HG03139 (cell line): ENCODE measurements at regions not wholly inside any gene's neighbourhood (a gene's known extent, or its start where the extent isn't known, plus 50 kb on each side); places are given as distances from the start of the nearest gene placed in this dataset.
"Not testable (repeated sequence)": the region's sequence is repeated elsewhere in the genome, so short reads cannot be mapped to it uniquely, and the experiment has no call there.

Experiments used
- ATAC-seq: cut with Tn5 transposase; IDR thresholded peaks from one replicate; pipeline ENCODE4 v1.9.1; 2021; ENCODE audit not compliant: unreplicated experiment

GRCh38 chr13:50721672-50721992 lies 121.9 kb downstream of the DLEU7 start:
- ATAC-seq, result no peak

- no peak for ATAC-seq
Observed at GRCh38 chr13:50722440-50723125, 120.9 kb downstream of the DLEU7 start.

DNA sequence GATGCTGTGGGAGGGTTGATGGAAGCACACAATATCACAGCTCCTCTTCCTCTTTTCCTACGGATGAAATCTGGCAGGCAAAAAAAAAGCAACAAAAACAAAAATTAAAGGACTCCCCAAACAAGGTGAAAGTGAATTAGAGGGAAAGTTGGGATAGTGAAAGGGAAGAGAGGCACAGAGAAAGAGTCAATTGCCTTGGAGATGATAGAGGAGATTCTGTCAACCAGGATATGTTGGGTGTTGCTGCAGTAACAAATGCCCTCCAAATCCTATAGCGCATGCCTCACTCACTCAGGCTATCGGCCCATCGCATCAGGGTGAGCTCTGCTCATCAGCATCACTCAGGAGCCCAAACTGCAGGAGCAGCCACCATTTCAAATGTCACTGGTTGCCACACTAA lies 119.1 kb downstream of the DLEU7 start:
- ATAC-seq, result no peak

GRCh38 chr13:50724913-50725312 lies 118.6 kb downstream of the DLEU7 start:
- no peak for ATAC-seq

- ATAC-seq, result no peak
Observed at GRCh38 chr13:50726164-50726563, 117.3 kb downstream of the DLEU7 start.

GRCh38 chr13:50729177-50729576 lies 114.3 kb downstream of the DLEU7 start:
- ATAC-seq, result no peak

- ATAC-seq, result no peak
Observed at GRCh38 chr13:50730496-50731351, 112.8 kb downstream of the DLEU7 start.

DNA sequence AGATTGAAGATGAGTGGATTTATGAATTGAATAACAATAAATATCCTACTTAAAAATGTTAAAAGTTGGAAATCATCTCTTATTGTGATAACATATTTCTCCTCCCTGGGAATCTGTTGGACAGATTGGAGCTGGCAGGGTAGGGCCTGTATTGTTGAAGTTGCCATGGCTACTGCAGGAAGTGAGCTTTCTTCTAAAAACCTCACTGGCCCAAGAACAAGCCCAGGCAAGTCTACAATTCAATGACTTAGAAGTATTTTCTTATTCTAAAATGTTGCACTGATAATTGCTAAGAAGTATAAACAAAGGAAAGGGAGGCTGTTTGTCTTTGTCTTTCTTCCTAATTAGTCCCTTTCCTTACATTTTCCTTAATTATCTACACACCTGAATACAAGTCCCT lies 112.1 kb downstream of the DLEU7 start:
- no peak for ATAC-seq

DNA sequence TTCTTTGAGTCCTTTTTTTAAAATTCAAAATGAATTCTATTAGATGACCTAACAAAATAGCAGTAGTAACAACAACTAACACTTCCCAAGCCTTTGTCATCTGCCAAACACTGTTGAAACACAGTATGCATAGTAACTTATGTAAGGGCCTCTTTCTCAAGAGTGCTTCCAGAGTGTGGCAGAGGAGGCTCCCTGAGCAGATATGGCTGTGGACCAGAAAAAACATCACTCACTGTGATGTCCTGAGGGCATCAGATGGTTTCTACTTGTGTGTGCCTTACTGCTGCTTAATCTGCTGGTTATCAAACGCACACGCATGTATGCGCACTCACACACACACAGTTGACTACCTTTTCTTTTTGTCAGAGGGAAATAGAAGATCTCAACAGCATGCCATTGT lies 110.8 kb downstream of the DLEU7 start:
- ATAC-seq, result no peak

DNA sequence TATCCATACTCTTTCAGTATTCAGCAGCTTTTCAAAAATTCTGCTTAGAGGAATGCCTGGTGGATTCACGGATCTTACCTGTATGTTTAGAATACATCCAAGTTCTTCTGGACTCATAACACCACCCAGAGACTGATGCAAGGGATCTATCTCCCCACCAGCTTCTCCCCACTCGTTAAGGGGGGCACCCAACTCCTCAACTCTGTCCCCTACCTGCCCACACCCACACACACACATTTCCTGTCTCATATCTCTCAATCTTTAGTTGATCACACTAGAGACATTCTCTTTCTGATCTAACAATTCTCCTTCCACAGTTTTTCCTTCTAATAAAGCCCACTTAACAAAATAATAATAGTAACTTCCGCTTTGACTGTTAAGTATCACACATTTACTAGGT lies 110.1 kb downstream of the DLEU7 start:
- ATAC-seq, result no peak

- ATAC-seq, result no peak
Observed at GRCh38 chr13:50735071-50735470, 108.4 kb downstream of the DLEU7 start.

GRCh38 chr13:50740052-50740741 lies 103.3 kb downstream of the DLEU7 start:
- ATAC-seq, result no peak

DNA sequence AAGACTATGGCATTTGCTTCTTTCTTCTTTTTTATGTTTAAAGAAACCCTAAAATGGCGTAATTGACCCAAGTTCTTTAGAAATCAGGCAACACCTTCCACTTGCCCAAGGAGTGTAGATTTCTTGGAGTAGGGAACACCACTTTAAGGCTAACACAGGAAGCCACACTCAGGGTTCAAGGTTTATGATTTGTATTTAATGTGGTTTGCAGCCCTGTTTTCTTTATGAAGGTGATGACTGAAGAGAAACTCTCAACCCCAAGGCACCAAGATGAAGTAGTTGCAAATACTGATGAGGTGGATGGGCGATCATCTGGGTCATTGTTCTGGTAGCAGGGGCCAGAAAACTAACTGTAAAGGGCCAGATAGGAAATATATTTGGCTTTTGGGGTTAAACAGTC lies 101.1 kb downstream of the DLEU7 start:
- no peak for ATAC-seq

GRCh38 chr13:50742968-50743367 lies 100.5 kb downstream of the DLEU7 start:
- no peak for ATAC-seq

GRCh38 chr13:50744116-50744660 lies 99.3 kb downstream of the DLEU7 start:
- ATAC-seq, result no peak

DNA sequence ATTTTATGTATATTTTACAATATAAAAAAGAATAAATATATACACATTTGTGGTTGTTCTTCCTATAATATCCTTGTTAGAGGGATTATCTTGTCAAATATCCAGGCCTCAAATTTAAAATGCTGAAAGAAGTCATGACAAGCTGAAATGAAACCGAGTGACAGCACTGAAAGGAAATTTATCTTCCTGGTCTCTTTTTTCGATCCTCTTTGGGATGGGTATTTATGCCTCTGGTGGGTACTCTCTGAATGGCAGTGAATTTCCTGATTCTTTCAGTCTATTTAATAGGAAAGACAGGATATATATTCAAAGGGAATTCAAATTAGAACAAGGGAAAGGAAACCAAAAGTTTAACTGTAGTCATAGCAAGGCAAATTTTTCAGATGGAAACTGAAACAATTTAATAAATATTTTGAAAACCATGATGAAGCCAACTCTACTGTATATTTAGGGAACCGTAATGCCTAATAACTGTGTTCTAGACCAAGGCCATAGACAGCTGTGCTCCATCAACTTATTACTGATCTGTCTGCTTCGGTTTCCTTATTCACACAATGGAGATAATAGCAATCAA lies 97.9 kb downstream of the DLEU7 start:
- ATAC-seq, result no peak

- no peak for ATAC-seq
Observed at GRCh38 chr13:50747737-50748350, 95.6 kb downstream of the DLEU7 start.

DNA sequence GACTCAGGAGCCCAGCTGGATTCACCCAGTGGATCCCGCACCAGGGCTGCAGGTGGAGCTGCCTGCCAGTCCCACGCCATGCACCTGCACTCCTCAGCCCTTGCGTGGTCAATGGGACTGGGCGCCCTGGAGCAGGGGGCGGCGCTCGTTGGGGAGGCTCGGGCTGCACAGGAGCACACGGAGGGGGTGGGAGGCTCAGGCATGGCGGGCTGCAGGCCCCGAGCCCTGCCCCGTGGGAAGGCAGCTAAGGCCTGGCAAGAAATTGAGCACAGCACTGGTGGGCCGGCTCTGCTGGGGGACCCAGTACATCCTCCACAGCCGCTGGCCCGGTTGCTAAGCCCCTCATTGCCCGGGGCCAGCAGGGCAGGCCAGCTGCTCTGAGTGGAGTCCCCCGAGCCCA lies 90.3 kb downstream of the DLEU7 start:
- ATAC-seq, result not testable (repeated sequence)

- not testable (repeated sequence) for ATAC-seq
Observed at GRCh38 chr13:50755862-50756685, 87.4 kb downstream of the DLEU7 start.

- no peak for ATAC-seq
Observed at GRCh38 chr13:50757008-50757407, 86.5 kb downstream of the DLEU7 start.
